ENCODE measurements at regions not wholly inside any gene's neighbourhood (a gene's known extent, or its start where the extent isn't known, plus 50 kb on each side); places are given as distances from the start of the nearest gene placed in this dataset.

GRCh38 chr10:83915801-83916200 is 223.5 kb upstream of the GHITM start:
- no peak for TF ChIP-seq CTCF (IDR thresholded peaks at IDR 0.05)
- TF ChIP-seq POLR2A (IDR thresholded peaks at IDR 0.05; ENCODE audit: low read depth), result no peak
- no peak for TF ChIP-seq POLR2AphosphoS5 (IDR thresholded peaks at IDR 0.05)
- no peak for TF ChIP-seq EP300 (IDR thresholded peaks at IDR 0.05)
